Right atrium auricular region (tissue), 2 donors: ENCODE measurements at regions not wholly inside any gene's neighbourhood (a gene's known extent, or its start where the extent isn't known, plus 50 kb on each side); places are given as distances from the start of the nearest gene placed in this dataset.

Experiments
- DNase-seq: peaks from one replicate; pipeline ENCODE4 v3.0.0-alpha.2; 2019; ENCODE audit warnings: low spot score
- H3K27ac ChIP-seq, 2 donors: fragments of 200-600 bp; sonication (generic); 1 replicate in 1 of 2; 2 replicates in 1 of 2; pipeline ENCODE4 v1.5.1; 2016 to 2019
- H3K27me3 ChIP-seq, 2 donors: fragments of 200-600 bp; sonication (generic); one replicate each; pipeline versions ENCODE4 v1.5.1 to v1.6.0; 2017 to 2019
- H3K36me3 ChIP-seq: fragments of 200-600 bp; sonication (generic); one replicate; pipeline ENCODE4 v1.5.1; 2016
- H3K4me1 ChIP-seq, 2 donors: fragments of 200-600 bp; sonication (generic); one replicate each; pipeline versions ENCODE4 v1.5.1 to v1.6.0; 2017 to 2019
- H3K4me3 ChIP-seq, 2 donors: fragments of 200-600 bp; sonication (generic); 1 replicate in 1 of 2; 2 replicates in 1 of 2; pipeline ENCODE4 v1.5.1; 2017 to 2019; ENCODE audit warnings: mild to moderate bottlenecking in 1 of 2, moderate library complexity in 1 of 2
- H3K9me3 ChIP-seq, 2 donors: fragments of 200-600 bp; sonication (generic); one replicate each; pipeline ENCODE4 v1.5.1; 2019
- TF ChIP-seq, protein P1 (sequence below), 2 donors: fragments of 200-600 bp; sonication (generic); IDR thresholded peaks; one replicate each; pipeline ENCODE4 v1.5.1; 2019; ENCODE audit warnings: antibody characterized with exemption in 2 of 2

DNA sequence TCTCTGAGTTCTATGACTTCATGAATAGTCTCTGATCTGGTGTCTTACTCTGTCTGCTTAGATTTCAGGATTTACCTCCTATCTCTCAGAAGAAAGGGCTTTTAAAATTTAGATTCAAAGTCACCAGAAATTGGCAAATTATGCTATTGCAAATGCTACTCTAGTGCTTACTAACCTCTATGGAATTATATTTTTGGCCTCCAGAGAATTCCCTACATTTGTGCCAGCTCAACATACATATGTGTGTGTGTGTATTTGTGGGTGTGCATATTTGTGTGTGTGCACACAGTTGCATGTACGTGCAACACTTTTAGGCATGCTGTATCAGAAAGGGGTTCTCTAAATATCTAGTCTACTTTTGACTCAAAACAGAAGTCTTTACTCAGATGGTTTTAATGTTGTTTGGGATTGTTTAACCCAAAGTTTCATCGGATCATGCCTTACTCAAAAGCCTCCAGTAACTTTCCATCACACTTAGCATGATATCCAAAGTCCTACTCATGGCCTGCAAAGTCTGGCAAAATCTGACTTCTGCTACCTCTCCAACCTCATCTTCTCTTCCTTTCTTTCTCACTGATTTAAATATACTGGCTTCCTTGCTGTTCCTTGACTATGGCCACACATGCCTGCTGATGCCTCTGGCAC is 147.6 kb upstream of the NR3C1 start:
- no peak overlapping the region for H3K27ac ChIP-seq
- no peak overlapping the region for H3K4me3 ChIP-seq
- TF ChIP-seq, protein P1, sequence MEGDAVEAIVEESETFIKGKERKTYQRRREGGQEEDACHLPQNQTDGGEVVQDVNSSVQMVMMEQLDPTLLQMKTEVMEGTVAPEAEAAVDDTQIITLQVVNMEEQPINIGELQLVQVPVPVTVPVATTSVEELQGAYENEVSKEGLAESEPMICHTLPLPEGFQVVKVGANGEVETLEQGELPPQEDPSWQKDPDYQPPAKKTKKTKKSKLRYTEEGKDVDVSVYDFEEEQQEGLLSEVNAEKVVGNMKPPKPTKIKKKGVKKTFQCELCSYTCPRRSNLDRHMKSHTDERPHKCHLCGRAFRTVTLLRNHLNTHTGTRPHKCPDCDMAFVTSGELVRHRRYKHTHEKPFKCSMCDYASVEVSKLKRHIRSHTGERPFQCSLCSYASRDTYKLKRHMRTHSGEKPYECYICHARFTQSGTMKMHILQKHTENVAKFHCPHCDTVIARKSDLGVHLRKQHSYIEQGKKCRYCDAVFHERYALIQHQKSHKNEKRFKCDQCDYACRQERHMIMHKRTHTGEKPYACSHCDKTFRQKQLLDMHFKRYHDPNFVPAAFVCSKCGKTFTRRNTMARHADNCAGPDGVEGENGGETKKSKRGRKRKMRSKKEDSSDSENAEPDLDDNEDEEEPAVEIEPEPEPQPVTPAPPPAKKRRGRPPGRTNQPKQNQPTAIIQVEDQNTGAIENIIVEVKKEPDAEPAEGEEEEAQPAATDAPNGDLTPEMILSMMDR (IDR thresholded peaks at IDR 0.05), result no peak

DNA sequence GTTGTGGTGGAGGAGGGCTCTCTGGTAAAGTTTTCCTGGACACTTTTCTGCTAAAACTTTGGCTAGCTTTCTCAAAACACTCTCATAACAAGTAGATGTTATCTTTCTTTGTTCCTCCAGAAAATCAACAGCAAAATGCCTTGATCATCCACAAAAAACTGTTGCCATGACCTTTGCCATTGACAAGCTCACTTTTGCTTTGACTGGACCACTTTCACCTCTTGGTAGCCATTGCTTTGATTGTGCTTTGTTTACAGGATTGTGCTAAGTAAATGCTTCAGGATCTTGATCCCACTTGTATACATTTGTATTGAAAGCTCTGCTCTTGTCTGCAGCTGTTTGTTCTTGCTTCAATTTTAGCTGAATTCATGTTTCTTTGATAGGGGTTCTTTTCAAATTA is 143.9 kb upstream of the NR3C1 start:
- DNase-seq, result no peak
- H3K4me1 ChIP-seq, result peaks cover 0 to 16% of the 10 kb centered on the region in 2 donors
- H3K27me3 ChIP-seq, result no peaks in the 10 kb centered on the region
- no peaks in the 10 kb centered on the region for H3K9me3 ChIP-seq
- H3K4me3 ChIP-seq, result no peak overlapping the region
- TF ChIP-seq, protein P1 (IDR thresholded peaks at IDR 0.05), result no peak
- H3K36me3 ChIP-seq, result no peaks in the 10 kb centered on the region
- no peak overlapping the region for H3K27ac ChIP-seq

More for the DNA sequence above, 147.6 kb upstream of the NR3C1 start:
- no peaks in the 10 kb centered on the region for H3K9me3 ChIP-seq
- DNase-seq, result no peak
- no peaks in the 10 kb centered on the region for H3K4me1 ChIP-seq
- H3K27me3 ChIP-seq, result no peaks in the 10 kb centered on the region
- no peaks in the 10 kb centered on the region for H3K36me3 ChIP-seq

DNA sequence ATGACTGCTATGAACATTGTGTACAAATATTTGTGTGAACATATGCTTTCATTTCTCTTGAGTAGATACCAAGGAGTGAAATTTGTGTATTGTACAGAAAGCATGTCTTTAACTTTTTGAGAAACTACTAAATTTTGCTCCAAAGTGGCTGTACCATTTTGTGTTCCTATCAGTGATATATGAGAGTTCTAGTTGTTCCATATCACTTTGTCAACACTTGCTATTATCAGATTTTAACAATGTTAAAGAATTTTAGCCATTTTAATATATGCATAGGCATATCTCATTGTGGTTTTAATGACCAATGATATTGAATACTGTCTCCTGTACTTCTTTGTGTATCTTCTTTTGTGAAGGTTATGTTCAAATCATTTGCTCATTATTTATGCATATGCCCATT is 142.9 kb upstream of the NR3C1 start:
- Histone ChIP-seq H3K4me1 (peaks cover 0 to 16% of the 10 kb centered on the region in 2 donors), H3K36me3 (no peaks in the 10 kb centered on the region), H3K27ac (no peak overlapping the region), H3K9me3 (no peaks in the 10 kb centered on the region), H3K27me3 (no peaks in the 10 kb centered on the region), H3K4me3 (no peak overlapping the region)
- no peak for DNase-seq
- TF ChIP-seq, protein P1 (IDR thresholded peaks at IDR 0.05), result no peak

DNA sequence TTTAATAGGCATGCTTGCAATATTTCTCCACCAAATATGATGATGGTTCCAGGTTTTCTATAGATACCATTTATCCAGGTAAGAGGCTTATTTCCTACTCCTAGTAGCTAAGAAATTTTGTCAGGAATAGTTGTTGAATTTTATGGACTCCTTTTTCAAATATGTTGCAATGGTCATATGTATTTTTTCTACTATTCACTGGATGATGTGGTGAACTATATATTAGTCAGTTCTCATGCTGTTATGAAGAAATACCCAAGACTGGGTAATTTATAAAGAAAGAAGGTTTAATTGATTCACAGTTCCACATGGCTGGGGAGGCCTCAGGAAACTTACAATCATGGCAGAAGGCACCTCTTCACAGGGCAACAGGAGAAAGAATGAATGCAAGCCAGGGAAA is 141.1 kb upstream of the NR3C1 start:
- Histone ChIP-seq H3K4me3 (no peak overlapping the region), H3K4me1 (peaks cover 0 to 16% of the 10 kb centered on the region in 2 donors), H3K27me3 (no peaks in the 10 kb centered on the region), H3K9me3 (peaks cover 0 to 2% of the 10 kb centered on the region in 2 donors), H3K36me3 (no peaks in the 10 kb centered on the region), H3K27ac (no peak overlapping the region)
- DNase-seq, result no peak
- TF ChIP-seq, protein P1 (IDR thresholded peaks at IDR 0.05), result no peak

GRCh38 chr5:143543358-143544255 is 140.1 kb upstream of the NR3C1 start:
- DNase-seq, result no peak
- no peaks in the 10 kb centered on the region for H3K36me3 ChIP-seq
- TF ChIP-seq, protein P1 (IDR thresholded peaks at IDR 0.05), result no peak
- H3K27me3 ChIP-seq, result no peaks in the 10 kb centered on the region
- peaks cover 0 to 16% of the 10 kb centered on the region in 2 donors for H3K4me1 ChIP-seq
- H3K27ac ChIP-seq, result no peak overlapping the region
- H3K9me3 ChIP-seq, result peaks cover 0 to 12% of the 10 kb centered on the region in 2 donors
- no peak overlapping the region for H3K4me3 ChIP-seq
